Natural killer cell (primary cell): ENCODE measurements at regions not wholly inside any gene's neighbourhood (a gene's known extent, or its start where the extent isn't known, plus 50 kb on each side); places are given as distances from the start of the nearest gene placed in this dataset.
"Not testable (repeated sequence)": the region's sequence is repeated elsewhere in the genome, so short reads cannot be mapped to it uniquely, and the experiment has no call there.

Experiments
- ATAC-seq, 3 donors: fragments of 150-1000 bp in 2 of 3; fragments of 200-7000 bp in 1 of 3; cut with Tn5 transposase; 1 replicate in 1 of 3; 2 replicates in 2 of 3; pipeline ENCODE4 v1.10.0; 2021; ENCODE audit warnings: mild to moderate bottlenecking in 2 of 3, moderate library complexity in 2 of 3
- DNase-seq, 2 donors: peaks; one replicate each; pipeline versions ENCODE4 v3.0.0 to v3.0.0-alpha.2; 2013 to 2021; ENCODE audit warnings: mixed read lengths in 1 of 2
- H3K27ac ChIP-seq: one replicate; pipeline ENCODE4 v1.5.1; 2013; ENCODE audit warnings: mild to moderate bottlenecking, low read length
- H3K27me3 ChIP-seq: one replicate; pipeline ENCODE4 v1.6.1; 2013; ENCODE audit warnings: low read length; ENCODE audit not compliant: control insufficient read depth, insufficient read depth
- H3K36me3 ChIP-seq: one replicate; pipeline ENCODE4 v1.6.1; 2013; ENCODE audit warnings: low read length; ENCODE audit not compliant: control insufficient read depth, insufficient read depth
- H3K4me1 ChIP-seq: one replicate; pipeline ENCODE4 v1.6.1; 2013; ENCODE audit warnings: low read length; ENCODE audit not compliant: control insufficient read depth, insufficient read depth
- H3K4me3 ChIP-seq: one replicate; pipeline ENCODE4 v1.5.1; 2013; ENCODE audit warnings: low read length
- H3K9me3 ChIP-seq: one replicate; pipeline ENCODE4 v1.6.1; 2013; ENCODE audit warnings: low read length; ENCODE audit not compliant: control insufficient read depth, insufficient read depth
- H3K27ac Mint-ChIP-seq, 2 donors: one replicate each; pipeline ENCODE4 v1.8.0; 2022; ENCODE audit warnings: mild to moderate bottlenecking in 2 of 2, mixed read lengths in 2 of 2, moderate library complexity in 1 of 2
- H3K27me3 Mint-ChIP-seq, 2 donors: one replicate each; pipeline ENCODE4 v1.8.0; 2022; ENCODE audit warnings: low read depth in 2 of 2, mixed read lengths in 2 of 2
- H3K36me3 Mint-ChIP-seq: one replicate; pipeline ENCODE4 v1.8.0; 2022; ENCODE audit warnings: mixed read lengths
- H3K4me1 Mint-ChIP-seq, 2 donors: one replicate each; pipeline ENCODE4 v1.8.0; 2022; ENCODE audit warnings: mixed read lengths in 2 of 2
- H3K4me3 Mint-ChIP-seq: one replicate; pipeline ENCODE4 v1.8.0; 2022; ENCODE audit warnings: mild to moderate bottlenecking, moderate library complexity, mixed read lengths
- H3K9me3 Mint-ChIP-seq, 2 donors: one replicate each; pipeline ENCODE4 v1.8.0; 2022; ENCODE audit warnings: mixed read lengths in 2 of 2
- WGBS: methylation state at CpG from one replicate; pipeline ENCODE4 v1.1.7; 2013; ENCODE audit warnings: missing lambda C conversion rate; ENCODE audit not compliant: insufficient coverage; 5-methylcytosine and 5-hydroxymethylcytosine counted together
- intact Hi-C: fragments of 100-400 bp; cut with micrococcal nuclease; formaldehyde crosslinking; loops from one replicate; pipeline ENCODE4 v1.14.2; 2022
- TF ChIP-seq, protein P1 (sequence below): fragments of 200-600 bp; IDR thresholded peaks from one replicate; pipeline ENCODE4 v1.8.0; 2022; ENCODE audit warnings: antibody characterized with exemption

DNA sequence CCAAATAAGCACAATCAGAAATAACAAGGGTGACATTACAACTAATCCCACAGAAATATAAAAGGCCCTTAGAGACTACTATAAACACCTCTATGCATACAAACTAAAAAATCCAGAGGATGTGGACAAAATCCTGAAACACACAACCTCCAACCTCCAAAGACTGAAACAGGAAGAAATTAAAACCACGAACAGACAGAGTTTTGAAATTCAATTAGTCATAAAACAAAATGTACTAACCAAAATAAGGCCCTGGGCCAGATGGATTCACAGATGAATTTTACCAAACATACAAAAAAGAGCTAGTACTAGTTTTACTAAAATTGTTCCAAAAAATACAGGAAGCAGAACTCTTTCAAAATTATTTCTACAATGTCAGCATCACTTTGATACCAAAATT is 1043.6 kb downstream of the DIPK2A start:
- Mint-ChIP-seq H3K9me3 (peaks cover 10 to 11% of the 10 kb centered on the region in 2 donors), H3K4me1 (no peaks in the 10 kb centered on the region), H3K4me3 (no peak overlapping the region), H3K27me3 (no peaks in the 10 kb centered on the region), H3K27ac (no peak overlapping the region), H3K36me3 (peaks cover 8% of the 10 kb centered on the region)
- Histone ChIP-seq H3K4me1 (no peaks in the 10 kb centered on the region), H3K9me3 (no peaks in the 10 kb centered on the region), H3K36me3 (no peaks in the 10 kb centered on the region), H3K4me3 (no peak overlapping the region), H3K27ac (no peak overlapping the region), H3K27me3 (no peaks in the 10 kb centered on the region)
- intact Hi-C loops, result no loop called here
- no peak for DNase-seq
- TF ChIP-seq, protein P1, sequence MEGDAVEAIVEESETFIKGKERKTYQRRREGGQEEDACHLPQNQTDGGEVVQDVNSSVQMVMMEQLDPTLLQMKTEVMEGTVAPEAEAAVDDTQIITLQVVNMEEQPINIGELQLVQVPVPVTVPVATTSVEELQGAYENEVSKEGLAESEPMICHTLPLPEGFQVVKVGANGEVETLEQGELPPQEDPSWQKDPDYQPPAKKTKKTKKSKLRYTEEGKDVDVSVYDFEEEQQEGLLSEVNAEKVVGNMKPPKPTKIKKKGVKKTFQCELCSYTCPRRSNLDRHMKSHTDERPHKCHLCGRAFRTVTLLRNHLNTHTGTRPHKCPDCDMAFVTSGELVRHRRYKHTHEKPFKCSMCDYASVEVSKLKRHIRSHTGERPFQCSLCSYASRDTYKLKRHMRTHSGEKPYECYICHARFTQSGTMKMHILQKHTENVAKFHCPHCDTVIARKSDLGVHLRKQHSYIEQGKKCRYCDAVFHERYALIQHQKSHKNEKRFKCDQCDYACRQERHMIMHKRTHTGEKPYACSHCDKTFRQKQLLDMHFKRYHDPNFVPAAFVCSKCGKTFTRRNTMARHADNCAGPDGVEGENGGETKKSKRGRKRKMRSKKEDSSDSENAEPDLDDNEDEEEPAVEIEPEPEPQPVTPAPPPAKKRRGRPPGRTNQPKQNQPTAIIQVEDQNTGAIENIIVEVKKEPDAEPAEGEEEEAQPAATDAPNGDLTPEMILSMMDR, result no peak
- ATAC-seq, result no peak
- 0% methylated on average over 1 of the region's 1 CpG for WGBS

DNA sequence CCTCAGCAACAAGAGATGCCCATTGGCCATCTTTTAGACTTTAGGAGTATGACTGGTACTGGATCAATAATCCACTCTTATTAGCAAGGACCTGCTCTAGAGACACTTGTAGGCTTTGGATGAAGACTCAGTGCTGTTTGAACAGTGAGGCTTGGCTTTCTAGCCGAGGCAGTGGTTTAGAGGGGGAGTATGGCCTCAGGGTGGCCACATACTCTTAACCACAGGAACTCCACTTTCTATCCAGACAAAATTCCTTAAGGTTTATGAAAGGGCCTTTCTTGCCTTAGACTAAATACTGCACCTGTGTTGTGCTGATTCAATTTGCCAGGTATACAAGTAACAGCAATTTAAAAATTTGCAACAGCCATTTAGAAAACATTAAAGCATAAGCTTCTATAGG is 1046.3 kb downstream of the DIPK2A start:
- H3K36me3 Mint-ChIP-seq, result peaks cover 14% of the 10 kb centered on the region
- intact Hi-C loops, result no loop called here
- H3K9me3 ChIP-seq, result no peaks in the 10 kb centered on the region
- H3K27me3 Mint-ChIP-seq, result no peaks in the 10 kb centered on the region
- peaks cover 17 to 19% of the 10 kb centered on the region in 2 donors for H3K9me3 Mint-ChIP-seq
- no peaks in the 10 kb centered on the region for H3K4me1 ChIP-seq
- H3K4me3 ChIP-seq, result no peak overlapping the region
- no peaks in the 10 kb centered on the region for H3K27me3 ChIP-seq
- ATAC-seq, result no peak
- no peak for DNase-seq
- WGBS, result no CpG with 5 or more reads among the region's 1 CpG
- TF ChIP-seq, protein P1, result no peak
- H3K27ac ChIP-seq, result no peak overlapping the region
- H3K4me3 Mint-ChIP-seq, result no peak overlapping the region
- H3K36me3 ChIP-seq, result no peaks in the 10 kb centered on the region
- no peaks in the 10 kb centered on the region for H3K4me1 Mint-ChIP-seq
- no peak overlapping the region for H3K27ac Mint-ChIP-seq

DNA sequence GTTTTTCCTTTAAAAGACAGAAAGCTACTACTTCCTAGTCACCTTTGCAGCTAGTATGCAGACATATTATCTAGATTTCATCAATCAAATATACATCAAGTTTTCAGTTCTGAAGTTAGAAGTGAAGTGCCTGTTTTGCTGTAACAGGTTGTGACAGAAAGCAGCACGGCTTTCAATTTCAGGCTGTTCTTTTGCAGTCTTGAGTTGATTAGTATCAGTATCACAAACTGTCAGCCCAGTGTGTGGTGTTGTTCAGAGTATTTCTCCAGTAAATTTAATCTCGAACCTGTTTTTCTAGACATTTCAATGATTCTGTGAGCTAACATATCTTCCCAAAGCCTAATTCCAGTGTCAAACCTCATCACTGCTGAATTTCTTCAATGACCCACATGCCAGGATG is 1050.8 kb downstream of the DIPK2A start:
- Mint-ChIP-seq H3K27me3 (no peaks in the 10 kb centered on the region), H3K4me1 (no peaks in the 10 kb centered on the region), H3K36me3 (peaks cover 17% of the 10 kb centered on the region), H3K4me3 (no peak overlapping the region), H3K27ac (no peak overlapping the region), H3K9me3 (peaks cover 14 to 16% of the 10 kb centered on the region in 2 donors)
- intact Hi-C loops, result no loop called here
- Histone ChIP-seq H3K36me3 (no peaks in the 10 kb centered on the region), H3K27ac (no peak overlapping the region), H3K4me3 (no peak overlapping the region), H3K9me3 (no peaks in the 10 kb centered on the region), H3K4me1 (no peaks in the 10 kb centered on the region), H3K27me3 (no peaks in the 10 kb centered on the region)
- TF ChIP-seq, protein P1, result no peak
- 76% methylated on average over 2 of the region's 2 CpGs for WGBS
- no peak for ATAC-seq
- no peak for DNase-seq

DNA sequence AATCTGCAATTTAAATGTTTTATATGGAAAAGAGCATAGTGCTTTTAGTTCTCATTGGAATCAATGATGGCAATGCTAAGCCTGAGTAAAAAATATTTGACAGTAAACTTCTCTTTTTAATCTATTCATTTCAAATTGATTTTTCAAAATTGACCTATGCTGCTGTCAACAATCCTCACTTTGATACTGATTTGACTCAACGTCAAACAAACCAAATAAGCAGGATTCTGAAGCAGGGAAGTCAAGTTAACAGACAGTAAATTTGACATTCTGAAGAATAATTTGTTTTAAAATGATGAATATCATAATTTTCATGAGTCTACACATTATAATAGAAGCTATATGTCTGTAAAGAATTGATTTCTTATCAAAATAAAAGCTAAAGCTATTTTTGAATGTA is 1053.1 kb downstream of the DIPK2A start:
- no CpG with 5 or more reads among the region's 1 CpG for WGBS
- TF ChIP-seq, protein P1, result no peak
- Mint-ChIP-seq H3K27ac (no peak overlapping the region), H3K36me3 (peaks cover 17% of the 10 kb centered on the region), H3K9me3 (peaks cover 20 to 25% of the 10 kb centered on the region in 2 donors), H3K4me1 (no peaks in the 10 kb centered on the region), H3K4me3 (no peak overlapping the region), H3K27me3 (no peaks in the 10 kb centered on the region)
- ATAC-seq (no peak), DNase-seq (no peak)
- Histone ChIP-seq H3K4me1 (no peaks in the 10 kb centered on the region), H3K36me3 (no peaks in the 10 kb centered on the region), H3K9me3 (no peaks in the 10 kb centered on the region), H3K27me3 (no peaks in the 10 kb centered on the region), H3K4me3 (no peak overlapping the region), H3K27ac (no peak overlapping the region)
- intact Hi-C loops, result no loop called here

DNA sequence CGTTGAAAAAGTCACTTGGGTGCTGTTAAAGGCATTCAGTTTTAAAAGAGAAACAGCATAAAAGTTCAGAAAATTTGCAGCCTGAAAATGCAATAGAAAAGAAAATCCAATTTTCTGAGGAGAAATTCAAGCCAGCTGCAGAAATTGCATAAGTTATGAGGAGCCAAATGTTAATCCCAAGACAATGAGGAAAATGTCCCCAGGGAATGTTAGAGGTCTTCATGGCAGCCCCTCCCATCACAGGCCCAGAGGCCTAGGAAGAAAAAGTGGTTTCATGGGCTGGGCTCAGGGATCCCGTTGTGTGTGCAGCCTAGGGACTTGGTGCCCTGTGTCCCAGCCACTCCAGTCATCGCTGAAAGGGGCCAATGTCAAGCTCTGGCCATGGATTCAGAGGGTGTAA is 1055.6 kb downstream of the DIPK2A start:
- H3K27me3 ChIP-seq, H3K4me1 ChIP-seq, ATAC-seq, H3K4me3 ChIP-seq, H3K27me3 Mint-ChIP-seq, H3K27ac Mint-ChIP-seq, H3K9me3 ChIP-seq, H3K4me3 Mint-ChIP-seq, H3K36me3 ChIP-seq, H3K4me1 Mint-ChIP-seq, intact Hi-C loops, H3K27ac ChIP-seq, DNase-seq: not testable (repeated sequence)
- Mint-ChIP-seq H3K36me3 (peaks cover 17% of the 10 kb centered on the region), H3K9me3 (peaks cover 24 to 30% of the 10 kb centered on the region in 2 donors)
- WGBS, result 73% methylated on average over 3 of the region's 3 CpGs
